ENCODE measurements at regions not wholly inside any gene's neighbourhood (a gene's known extent, or its start where the extent isn't known, plus 50 kb on each side); places are given as distances from the start of the nearest gene placed in this dataset.

- TF ChIP-seq CTCF (IDR thresholded peaks at IDR 0.05) (no peak), EZH2 (IDR thresholded peaks at IDR 0.05) (no peak), EZH2phosphoT487 (IDR thresholded peaks at IDR 0.05) (no peak)
These were observed 60.6 kb downstream of the IRX6 start for GRCh38 chr16:55384288-55385247.

All from neural progenitor cell (in vitro differentiated cells).